AG09309 (cell line): ENCODE measurements at regions not wholly inside any gene's neighbourhood (a gene's known extent, or its start where the extent isn't known, plus 50 kb on each side); places are given as distances from the start of the nearest gene placed in this dataset.

Experiments
- DNase-seq: peaks from one replicate; pipeline ENCODE4 v3.0.0-alpha.2; 2010; ENCODE audit warnings: low read depth
- H3K4me3 ChIP-seq: 2 replicates; pipeline ENCODE4 v1.5.1; 2011; ENCODE audit warnings: mild to moderate bottlenecking, low read depth, low read length, moderate library complexity; ENCODE audit not compliant: control insufficient read depth
- TF ChIP-seq, protein P1 (sequence below): IDR thresholded peaks from 2 replicates; pipeline ENCODE4 v1.5.1; 2011; ENCODE audit warnings: mild to moderate bottlenecking, low read depth, low read length, inconsistent platforms; ENCODE audit not compliant: insufficient read depth, control insufficient read depth; ENCODE audit errors: missing control alignments

DNA sequence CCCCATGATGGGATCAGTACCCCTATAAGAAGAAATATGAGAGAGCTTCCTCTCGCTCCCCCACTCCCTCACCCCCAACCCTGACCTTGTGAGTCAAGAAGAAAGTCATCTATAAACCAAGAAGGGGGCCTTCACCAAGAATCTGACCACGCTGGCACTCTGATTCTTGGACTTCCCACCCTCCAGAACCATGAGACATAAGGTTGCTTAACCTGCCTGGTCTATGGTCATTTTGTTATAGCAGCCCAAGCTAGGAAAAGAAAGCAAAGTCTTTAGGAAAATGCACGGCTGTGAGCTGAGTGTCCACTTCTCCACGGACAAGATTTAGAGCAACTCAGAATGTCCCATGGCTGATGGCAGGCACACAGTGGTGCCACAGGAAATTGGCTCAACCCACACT lies 333.5 kb downstream of the SOX9 start:
- no peak for DNase-seq
- H3K4me3 ChIP-seq, result no peak overlapping the region
- TF ChIP-seq, protein P1, sequence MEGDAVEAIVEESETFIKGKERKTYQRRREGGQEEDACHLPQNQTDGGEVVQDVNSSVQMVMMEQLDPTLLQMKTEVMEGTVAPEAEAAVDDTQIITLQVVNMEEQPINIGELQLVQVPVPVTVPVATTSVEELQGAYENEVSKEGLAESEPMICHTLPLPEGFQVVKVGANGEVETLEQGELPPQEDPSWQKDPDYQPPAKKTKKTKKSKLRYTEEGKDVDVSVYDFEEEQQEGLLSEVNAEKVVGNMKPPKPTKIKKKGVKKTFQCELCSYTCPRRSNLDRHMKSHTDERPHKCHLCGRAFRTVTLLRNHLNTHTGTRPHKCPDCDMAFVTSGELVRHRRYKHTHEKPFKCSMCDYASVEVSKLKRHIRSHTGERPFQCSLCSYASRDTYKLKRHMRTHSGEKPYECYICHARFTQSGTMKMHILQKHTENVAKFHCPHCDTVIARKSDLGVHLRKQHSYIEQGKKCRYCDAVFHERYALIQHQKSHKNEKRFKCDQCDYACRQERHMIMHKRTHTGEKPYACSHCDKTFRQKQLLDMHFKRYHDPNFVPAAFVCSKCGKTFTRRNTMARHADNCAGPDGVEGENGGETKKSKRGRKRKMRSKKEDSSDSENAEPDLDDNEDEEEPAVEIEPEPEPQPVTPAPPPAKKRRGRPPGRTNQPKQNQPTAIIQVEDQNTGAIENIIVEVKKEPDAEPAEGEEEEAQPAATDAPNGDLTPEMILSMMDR, result no peak

DNA sequence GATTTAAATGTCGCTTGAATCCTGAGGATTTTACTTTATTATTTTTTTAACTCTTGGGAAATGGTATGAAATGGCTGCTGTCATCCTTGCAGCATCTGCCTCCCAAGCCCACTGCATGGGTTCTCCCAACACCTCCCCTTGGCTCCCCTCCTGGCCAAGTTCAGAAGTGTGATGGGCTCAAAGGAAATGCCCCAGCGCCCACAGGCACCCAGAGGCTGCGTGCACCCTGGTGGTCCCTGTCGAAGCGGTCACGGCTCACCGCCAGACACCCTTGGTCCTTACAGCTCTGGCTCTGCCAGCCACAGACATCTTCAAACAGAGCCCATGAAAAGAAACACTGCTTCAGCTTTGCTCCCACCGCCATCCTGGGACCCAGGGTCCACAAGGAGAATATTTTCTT lies 334.7 kb downstream of the SOX9 start:
- TF ChIP-seq, protein P1, result no peak
- no peak for DNase-seq
- H3K4me3 ChIP-seq, result no peak overlapping the region

DNA sequence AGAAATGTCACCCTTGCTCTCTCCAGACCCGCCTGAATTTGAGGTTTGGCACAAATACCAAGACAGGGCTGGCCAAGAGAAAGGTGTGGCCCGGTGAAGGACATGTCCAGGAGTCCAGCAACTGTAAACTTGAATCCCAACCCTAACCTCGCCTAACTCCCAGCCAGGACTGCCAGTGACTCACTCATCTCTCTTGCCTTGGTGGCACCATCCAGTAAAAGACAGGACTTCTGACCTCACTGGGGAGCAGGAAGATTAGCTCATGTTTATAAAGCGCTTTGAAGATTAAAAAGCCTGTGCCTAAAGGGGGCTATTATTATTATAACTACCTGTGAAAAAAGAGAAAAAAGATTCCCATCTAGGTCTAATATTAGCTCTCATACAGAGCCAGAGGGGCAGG lies 335.3 kb downstream of the SOX9 start:
- no peak overlapping the region for H3K4me3 ChIP-seq
- TF ChIP-seq, protein P1, result no peak
- no peak for DNase-seq

DNA sequence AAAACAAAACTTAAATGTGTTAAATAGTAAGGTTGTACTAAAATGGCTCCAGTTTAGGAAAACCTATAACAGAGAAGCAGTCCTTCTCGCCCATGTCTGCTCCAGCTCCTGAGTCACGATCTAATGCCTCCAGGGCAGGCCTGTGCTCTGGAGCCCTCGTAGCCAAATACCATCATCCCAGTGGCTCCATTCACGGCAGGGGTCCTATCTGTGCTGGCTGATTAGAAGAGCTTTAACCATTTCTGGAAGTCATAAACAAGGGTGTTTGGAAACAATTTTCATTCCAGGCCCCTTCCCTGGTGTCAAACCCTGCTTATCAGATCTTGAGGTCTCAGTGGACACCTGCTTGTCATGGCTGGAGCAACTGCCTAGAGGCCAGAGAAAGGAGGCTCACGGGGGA lies 336.9 kb downstream of the SOX9 start:
- DNase-seq, result no peak
- TF ChIP-seq, protein P1, result no peak
- H3K4me3 ChIP-seq, result no peak overlapping the region

DNA sequence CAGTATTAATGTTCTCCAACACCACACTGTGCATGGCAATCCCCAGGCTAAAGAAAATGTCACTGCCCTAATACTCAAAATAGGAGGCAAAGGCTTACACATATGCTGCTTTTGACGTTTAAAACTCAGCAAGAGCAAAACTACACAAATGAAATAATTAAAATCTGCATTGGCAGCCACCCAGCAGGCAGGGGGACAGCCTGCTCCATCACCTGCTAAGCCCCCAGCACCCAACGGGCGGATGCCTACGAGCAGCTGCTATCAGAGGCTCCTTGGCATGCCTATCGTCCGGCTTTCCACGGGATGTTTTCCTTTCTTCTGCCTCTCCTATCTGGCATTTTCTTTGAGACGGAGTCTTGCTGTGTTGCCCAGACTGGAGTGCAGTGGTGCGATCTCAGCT lies 337.5 kb downstream of the SOX9 start:
- no peak overlapping the region for H3K4me3 ChIP-seq
- TF ChIP-seq, protein P1, result no peak
- no peak for DNase-seq

DNA sequence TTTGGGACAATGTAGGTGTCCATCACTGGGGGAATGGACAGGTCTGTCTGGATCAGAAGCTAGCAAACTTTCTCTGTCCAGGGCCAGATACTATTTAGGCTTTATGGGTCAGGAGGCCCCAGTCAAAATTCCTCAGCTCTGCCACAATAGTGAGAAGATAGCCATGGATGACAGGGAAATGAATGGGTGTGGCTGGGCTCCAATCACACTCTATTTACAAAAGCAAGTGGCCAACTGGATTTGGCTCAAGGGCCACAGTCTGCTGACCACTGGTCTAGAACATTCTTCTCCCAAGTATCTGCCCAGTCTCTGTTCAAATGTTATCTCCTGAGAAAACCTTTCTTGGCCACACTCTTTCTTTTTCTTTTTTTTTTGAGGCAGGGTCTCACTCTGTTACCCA lies 339.9 kb downstream of the SOX9 start:
- no peak overlapping the region for H3K4me3 ChIP-seq
- TF ChIP-seq, protein P1, result no peak
- DNase-seq, result no peak

DNA sequence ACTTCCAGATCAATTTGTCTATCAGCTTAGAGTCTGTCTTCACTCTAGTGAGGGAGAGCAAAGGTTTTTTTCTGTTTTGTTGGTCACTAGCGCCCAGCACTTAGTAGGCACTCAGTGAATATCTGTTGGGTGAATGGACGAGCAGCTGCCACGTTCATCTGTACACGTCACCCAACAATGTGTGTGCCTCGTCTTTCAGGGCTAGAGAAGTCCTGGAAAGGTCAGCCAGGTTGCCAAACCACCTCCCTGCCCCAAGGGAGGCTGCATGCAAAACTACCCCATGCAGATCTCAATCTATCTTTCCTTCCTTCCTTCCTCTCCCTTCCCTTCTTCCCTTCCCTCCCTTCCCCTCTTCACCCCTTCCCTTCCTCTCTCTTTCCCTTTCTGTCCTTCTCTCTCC lies 340.9 kb downstream of the SOX9 start:
- TF ChIP-seq, protein P1, result no peak
- H3K4me3 ChIP-seq, result no peak overlapping the region
- no peak for DNase-seq
